Astrocyte (in vitro differentiated cells and primary cell): ENCODE measurements at regions not wholly inside any gene's neighbourhood (a gene's known extent, or its start where the extent isn't known, plus 50 kb on each side); places are given as distances from the start of the nearest gene placed in this dataset.

ENCODE experiments used
- DNase-seq: peaks from one replicate; pipeline ENCODE4 v3.0.0-alpha.2; 2010; ENCODE audit warnings: low read depth
- FAIRE-seq: peaks from 2 replicates; lab custom pipeline; 2011; peaks lifted over from hg19 to GRCh38; lab: Jason Lieb, UNC
- H2AFZ ChIP-seq: 2 replicates; pipeline ENCODE4 v1.6.0; 2012; ENCODE audit warnings: low read depth, low read length, inconsistent platforms
- H3K27ac ChIP-seq: 2 replicates; pipeline ENCODE4 v1.5.1; 2011; ENCODE audit warnings: low read depth, low read length, inconsistent platforms
- H3K27me3 ChIP-seq: 2 replicates; pipeline ENCODE4 v1.6.0; 2011; ENCODE audit warnings: low read length, inconsistent platforms; ENCODE audit not compliant: insufficient read depth
- H3K36me3 ChIP-seq: 2 replicates; pipeline ENCODE4 v1.5.1; 2011; ENCODE audit warnings: low read length, inconsistent platforms; ENCODE audit not compliant: insufficient read depth
- H3K4me1 ChIP-seq: 2 replicates; pipeline ENCODE4 v1.5.1; 2011; ENCODE audit warnings: low read length, inconsistent platforms; ENCODE audit not compliant: insufficient read depth
- H3K4me2 ChIP-seq: 2 replicates; pipeline ENCODE4 v1.6.0; 2012; ENCODE audit warnings: low read length, inconsistent platforms
- H3K4me3 ChIP-seq: 2 replicates; pipeline ENCODE4 v1.5.1; 2011; ENCODE audit warnings: low read depth, mild to moderate bottlenecking, low read length, inconsistent platforms; ENCODE audit not compliant: insufficient read depth
- H3K79me2 ChIP-seq: 2 replicates; pipeline ENCODE4 v1.6.0; 2012; ENCODE audit warnings: mild to moderate bottlenecking, low read length, inconsistent platforms; ENCODE audit not compliant: insufficient read depth
- H3K9ac ChIP-seq: 2 replicates; pipeline ENCODE4 v1.6.0; 2012; ENCODE audit warnings: mild to moderate bottlenecking, low read length, inconsistent platforms
- H3K9me3 ChIP-seq: 2 replicates; pipeline ENCODE4 v1.5.1; 2012; ENCODE audit warnings: low read depth, mild to moderate bottlenecking, low read length, inconsistent platforms; ENCODE audit not compliant: insufficient read depth
- H4K20me1 ChIP-seq: 2 replicates; pipeline ENCODE4 v1.6.0; 2012; ENCODE audit warnings: low read length, inconsistent platforms; ENCODE audit not compliant: insufficient read depth
- H3K27ac Mint-ChIP-seq: one replicate; pipeline ENCODE4 v1.8.0; 2021; ENCODE audit warnings: mild to moderate bottlenecking, mixed read lengths; ENCODE audit not compliant: unreplicated experiment
- H3K27me3 Mint-ChIP-seq: one replicate; pipeline ENCODE4 v1.8.0; 2021; ENCODE audit warnings: low read depth, mixed read lengths; ENCODE audit not compliant: unreplicated experiment
- H3K36me3 Mint-ChIP-seq: one replicate; pipeline ENCODE4 v1.8.0; 2021; ENCODE audit warnings: low read depth, mixed read lengths; ENCODE audit not compliant: unreplicated experiment
- H3K4me1 Mint-ChIP-seq: one replicate; pipeline ENCODE4 v1.8.0; 2021; ENCODE audit warnings: low read depth, mixed read lengths; ENCODE audit not compliant: unreplicated experiment
- H3K4me3 Mint-ChIP-seq: one replicate; pipeline ENCODE4 v1.8.0; 2021; ENCODE audit warnings: mild to moderate bottlenecking, moderate library complexity, mixed read lengths; ENCODE audit not compliant: unreplicated experiment
- H3K9me3 Mint-ChIP-seq: one replicate; pipeline ENCODE4 v1.8.0; 2021; ENCODE audit warnings: mild to moderate bottlenecking, mixed read lengths; ENCODE audit not compliant: unreplicated experiment
- EZH2 ChIP-seq: IDR thresholded peaks from 2 replicates; pipeline ENCODE4 v1.6.1; 2012; ENCODE audit warnings: mild to moderate bottlenecking, low read length, inconsistent platforms; ENCODE audit not compliant: insufficient read depth
- TF ChIP-seq, protein P1 (sequence below): IDR thresholded peaks from 2 replicates; pipeline ENCODE4 v1.5.1; 2011; ENCODE audit warnings: low read depth, mild to moderate bottlenecking, inconsistent platforms, low read length, moderate library complexity; ENCODE audit not compliant: insufficient read depth

DNA sequence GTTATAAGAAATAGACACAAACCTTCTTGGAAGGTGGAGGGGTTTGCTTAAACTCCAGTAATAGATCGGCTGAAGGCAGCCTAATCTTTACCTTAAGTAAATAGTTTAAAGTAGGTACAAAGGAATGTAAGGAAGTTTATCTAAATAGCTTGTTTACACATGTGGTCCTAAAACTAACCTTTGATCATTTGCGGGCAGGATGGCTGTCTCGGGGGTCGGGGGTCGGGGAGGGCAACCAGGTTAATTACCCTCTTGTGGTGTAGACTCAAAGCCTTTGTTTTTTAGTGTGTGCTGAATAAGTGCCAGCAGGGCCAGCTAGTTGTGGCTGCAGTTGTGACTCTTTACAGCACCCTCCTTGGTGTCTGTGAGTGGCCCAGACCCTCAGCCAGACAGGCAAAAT is 256.9 kb upstream of the SESN3 start:
- H3K4me3 Mint-ChIP-seq = no peak overlapping the region
- H3K4me2 ChIP-seq = no peak overlapping the region
- TF ChIP-seq EZH2 = no peak
- TF ChIP-seq, protein P1, sequence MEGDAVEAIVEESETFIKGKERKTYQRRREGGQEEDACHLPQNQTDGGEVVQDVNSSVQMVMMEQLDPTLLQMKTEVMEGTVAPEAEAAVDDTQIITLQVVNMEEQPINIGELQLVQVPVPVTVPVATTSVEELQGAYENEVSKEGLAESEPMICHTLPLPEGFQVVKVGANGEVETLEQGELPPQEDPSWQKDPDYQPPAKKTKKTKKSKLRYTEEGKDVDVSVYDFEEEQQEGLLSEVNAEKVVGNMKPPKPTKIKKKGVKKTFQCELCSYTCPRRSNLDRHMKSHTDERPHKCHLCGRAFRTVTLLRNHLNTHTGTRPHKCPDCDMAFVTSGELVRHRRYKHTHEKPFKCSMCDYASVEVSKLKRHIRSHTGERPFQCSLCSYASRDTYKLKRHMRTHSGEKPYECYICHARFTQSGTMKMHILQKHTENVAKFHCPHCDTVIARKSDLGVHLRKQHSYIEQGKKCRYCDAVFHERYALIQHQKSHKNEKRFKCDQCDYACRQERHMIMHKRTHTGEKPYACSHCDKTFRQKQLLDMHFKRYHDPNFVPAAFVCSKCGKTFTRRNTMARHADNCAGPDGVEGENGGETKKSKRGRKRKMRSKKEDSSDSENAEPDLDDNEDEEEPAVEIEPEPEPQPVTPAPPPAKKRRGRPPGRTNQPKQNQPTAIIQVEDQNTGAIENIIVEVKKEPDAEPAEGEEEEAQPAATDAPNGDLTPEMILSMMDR = no peak

DNA sequence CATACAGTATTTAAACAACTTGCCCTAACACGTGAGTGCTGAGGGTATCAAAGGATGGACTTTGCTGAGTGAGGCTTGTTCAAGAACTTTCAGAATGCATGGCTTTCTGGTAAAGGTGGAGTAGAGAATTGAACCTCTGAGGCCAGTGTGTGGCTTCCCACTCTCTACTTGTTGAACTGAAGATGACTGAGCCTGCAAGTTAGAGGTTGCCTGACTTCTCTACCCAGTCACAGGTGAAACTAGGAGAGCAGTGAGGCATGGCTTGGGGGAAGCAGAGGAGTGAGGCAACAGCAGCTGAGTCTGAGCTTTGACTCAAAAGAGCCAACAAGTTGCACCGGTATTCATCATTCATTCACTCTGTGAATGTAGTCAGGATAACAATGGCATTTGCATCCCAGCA is 256.4 kb upstream of the SESN3 start:
- no peak overlapping the region for H3K27ac ChIP-seq
- no peak overlapping the region for H3K4me2 ChIP-seq
- DNase-seq (no peak), FAIRE-seq (no peak)
- no peak overlapping the region for H2AFZ ChIP-seq
- Mint-ChIP-seq H3K27ac (no peak overlapping the region), H3K36me3 (no peaks in the 10 kb centered on the region), H3K27me3 (peaks cover 2% of the 10 kb centered on the region), H3K4me1 (peaks cover 15% of the 10 kb centered on the region), H3K9me3 (peaks cover 4% of the 10 kb centered on the region), H3K4me3 (no peak overlapping the region)
- no peak for TF ChIP-seq EZH2
- TF ChIP-seq, protein P1 = no peak
- H3K9ac ChIP-seq = no peak overlapping the region
- H3K9me3 ChIP-seq = no peaks in the 10 kb centered on the region
- H3K36me3 ChIP-seq = no peaks in the 10 kb centered on the region
- no peaks in the 10 kb centered on the region for H3K27me3 ChIP-seq
- H3K4me1 ChIP-seq = no peaks in the 10 kb centered on the region
- H4K20me1 ChIP-seq = no peaks in the 10 kb centered on the region
- no peak overlapping the region for H3K4me3 ChIP-seq
- H3K79me2 ChIP-seq = no peaks in the 10 kb centered on the region

More for the DNA sequence above, 256.9 kb upstream of the SESN3 start:
- Histone ChIP-seq H4K20me1 (no peaks in the 10 kb centered on the region), H3K79me2 (no peaks in the 10 kb centered on the region), H3K27me3 (no peaks in the 10 kb centered on the region), H3K4me3 (no peak overlapping the region), H3K9ac (no peak overlapping the region), H3K9me3 (no peaks in the 10 kb centered on the region), H3K36me3 (no peaks in the 10 kb centered on the region), H2AFZ (no peak overlapping the region), H3K4me1 (no peaks in the 10 kb centered on the region), H3K27ac (no peak overlapping the region)
- Mint-ChIP-seq H3K4me1 (peaks cover 15% of the 10 kb centered on the region), H3K36me3 (no peaks in the 10 kb centered on the region), H3K9me3 (peaks cover 4% of the 10 kb centered on the region), H3K27me3 (peaks cover 2% of the 10 kb centered on the region), H3K27ac (no peak overlapping the region)
- DNase-seq (no peak), FAIRE-seq (no peak)

DNA sequence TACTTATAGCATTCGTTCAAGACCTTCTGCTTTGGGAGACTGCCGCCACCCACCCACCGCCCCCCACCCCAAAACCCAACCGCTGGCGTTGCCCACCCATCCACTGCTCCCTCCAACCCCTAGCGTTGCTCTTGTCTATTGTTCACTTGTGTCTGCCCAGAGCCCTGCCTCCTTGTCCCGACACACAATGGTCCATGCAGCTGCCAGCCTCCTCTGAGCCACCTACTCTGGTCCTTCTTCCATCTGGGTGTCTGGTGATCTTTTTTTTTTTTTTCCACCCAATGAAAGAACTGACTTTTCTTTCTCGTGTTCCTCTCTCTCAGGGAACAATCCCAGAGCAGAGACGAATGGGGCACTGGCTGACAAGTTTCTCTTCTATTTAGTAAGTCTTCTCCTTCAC is 256.0 kb upstream of the SESN3 start:
- H3K9me3 ChIP-seq = no peaks in the 10 kb centered on the region
- no peak overlapping the region for H3K4me2 ChIP-seq
- no peaks in the 10 kb centered on the region for H3K36me3 ChIP-seq
- peaks cover 2% of the 10 kb centered on the region for H3K27me3 Mint-ChIP-seq
- H3K27ac ChIP-seq = no peak overlapping the region
- FAIRE-seq (no peak), DNase-seq (no peak)
- H3K4me3 Mint-ChIP-seq = no peak overlapping the region
- H3K9me3 Mint-ChIP-seq = peaks cover 4% of the 10 kb centered on the region
- H3K27ac Mint-ChIP-seq = no peak overlapping the region
- peaks cover 15% of the 10 kb centered on the region for H3K4me1 Mint-ChIP-seq
- TF ChIP-seq EZH2 = no peak
- TF ChIP-seq, protein P1 = no peak
- H3K36me3 Mint-ChIP-seq = no peaks in the 10 kb centered on the region
- H3K9ac ChIP-seq = no peak overlapping the region
- H3K27me3 ChIP-seq = no peaks in the 10 kb centered on the region
- H3K79me2 ChIP-seq = no peaks in the 10 kb centered on the region
- no peaks in the 10 kb centered on the region for H3K4me1 ChIP-seq
- no peaks in the 10 kb centered on the region for H4K20me1 ChIP-seq
- H2AFZ ChIP-seq = no peak overlapping the region
- no peak overlapping the region for H3K4me3 ChIP-seq
